Nephron progenitor cell (in vitro differentiated cells): ENCODE measurements at regions not wholly inside any gene's neighbourhood (a gene's known extent, or its start where the extent isn't known, plus 50 kb on each side); places are given as distances from the start of the nearest gene placed in this dataset.
"Not testable (repeated sequence)": the region's sequence is repeated elsewhere in the genome, so short reads cannot be mapped to it uniquely, and the experiment has no call there.

Experiments
- DNase-seq: peaks from one replicate; pipeline ENCODE4 v3.0.0; 2021
- H3K27ac Mint-ChIP-seq: 2 replicates; pipeline ENCODE4 v1.8.0; 2021; ENCODE audit warnings: mild to moderate bottlenecking, moderate library complexity, mixed read lengths
- H3K27me3 Mint-ChIP-seq: 2 replicates; pipeline ENCODE4 v1.8.0; 2021; ENCODE audit warnings: mild to moderate bottlenecking, low read depth, mixed read lengths; ENCODE audit not compliant: poor library complexity
- H3K36me3 Mint-ChIP-seq: 2 replicates; pipeline ENCODE4 v1.8.0; 2021; ENCODE audit warnings: low read depth, mixed read lengths
- H3K4me1 Mint-ChIP-seq: 2 replicates; pipeline ENCODE4 v1.8.0; 2021; ENCODE audit warnings: mixed read lengths
- H3K4me3 Mint-ChIP-seq: 2 replicates; pipeline ENCODE4 v1.8.0; 2021; ENCODE audit warnings: mild to moderate bottlenecking, moderate library complexity, mixed read lengths
- H3K9me3 Mint-ChIP-seq: 2 replicates; pipeline ENCODE4 v1.8.0; 2021; ENCODE audit warnings: mild to moderate bottlenecking, moderate library complexity, mixed read lengths
- CTCF ChIP-seq: fragments of 200-600 bp; sonication (generic); IDR thresholded peaks from 2 replicates; pipeline ENCODE4 v1.5.0; 2021; ENCODE audit warnings: antibody characterized with exemption

- Mint-ChIP-seq H3K36me3 (no peaks in the 10 kb centered on the region), H3K27me3 (no peaks in the 10 kb centered on the region), H3K4me1 (no peaks in the 10 kb centered on the region), H3K4me3 (no peak overlapping the region), H3K27ac (no peak overlapping the region), H3K9me3 (peaks cover 7% of the 10 kb centered on the region)
- TF ChIP-seq CTCF = no peak
- no peak for DNase-seq
These were observed 166.0 kb downstream of the PDGFRA start for GRCh38 chr4:54395013-54395527.

- TF ChIP-seq CTCF = no peak
- no peak for DNase-seq
- no peaks in the 10 kb centered on the region for H3K36me3 Mint-ChIP-seq
- no peaks in the 10 kb centered on the region for H3K27me3 Mint-ChIP-seq
- H3K9me3 Mint-ChIP-seq = peaks cover 3% of the 10 kb centered on the region
- H3K4me1 Mint-ChIP-seq = no peaks in the 10 kb centered on the region
- no peak overlapping the region for H3K4me3 Mint-ChIP-seq
- H3K27ac Mint-ChIP-seq = no peak overlapping the region
These were observed 171.1 kb downstream of the PDGFRA start for GRCh38 chr4:54400188-54400587.

GRCh38 chr4:54400802-54401201 lies 171.7 kb downstream of the PDGFRA start:
- Mint-ChIP-seq H3K4me3 (no peak overlapping the region), H3K36me3 (no peaks in the 10 kb centered on the region), H3K27ac (no peak overlapping the region), H3K27me3 (no peaks in the 10 kb centered on the region), H3K4me1 (no peaks in the 10 kb centered on the region), H3K9me3 (peaks cover 3% of the 10 kb centered on the region)
- TF ChIP-seq CTCF = no peak
- no peak for DNase-seq

GRCh38 chr4:54402880-54403480 lies 173.9 kb downstream of the PDGFRA start:
- H3K9me3 Mint-ChIP-seq = no peaks in the 10 kb centered on the region
- no peaks in the 10 kb centered on the region for H3K4me1 Mint-ChIP-seq
- no peak for DNase-seq
- no peak for TF ChIP-seq CTCF
- no peak overlapping the region for H3K27ac Mint-ChIP-seq
- no peaks in the 10 kb centered on the region for H3K27me3 Mint-ChIP-seq
- no peak overlapping the region for H3K4me3 Mint-ChIP-seq
- no peaks in the 10 kb centered on the region for H3K36me3 Mint-ChIP-seq

- Mint-ChIP-seq H3K9me3 (no peaks in the 10 kb centered on the region), H3K27ac (no peak overlapping the region), H3K36me3 (no peaks in the 10 kb centered on the region), H3K4me3 (no peak overlapping the region), H3K4me1 (no peaks in the 10 kb centered on the region), H3K27me3 (no peaks in the 10 kb centered on the region)
- no peak for TF ChIP-seq CTCF
- no peak for DNase-seq
These were observed 174.8 kb downstream of the PDGFRA start for GRCh38 chr4:54403700-54404453.

GRCh38 chr4:54409270-54409817 lies 180.3 kb downstream of the PDGFRA start:
- H3K27ac Mint-ChIP-seq, H3K4me1 Mint-ChIP-seq, H3K9me3 Mint-ChIP-seq, H3K27me3 Mint-ChIP-seq, H3K4me3 Mint-ChIP-seq, H3K36me3 Mint-ChIP-seq, DNase-seq: not testable (repeated sequence)
